ENCODE measurements at regions not wholly inside any gene's neighbourhood (a gene's known extent, or its start where the extent isn't known, plus 50 kb on each side); places are given as distances from the start of the nearest gene placed in this dataset.
"Not testable (repeated sequence)": the region's sequence is repeated elsewhere in the genome, so short reads cannot be mapped to it uniquely, and the experiment has no call there.

- not testable (repeated sequence) for H3K4me1 ChIP-seq (ENCODE audit: control insufficient read depth, insufficient read depth, low read length); H3K27me3 ChIP-seq (ENCODE audit: control insufficient read depth, insufficient read depth, low read length); H3K36me3 ChIP-seq (ENCODE audit: control insufficient read depth, insufficient read depth, low read length); H3K9me3 ChIP-seq (ENCODE audit: control insufficient read depth, low read depth, low read length); DNase-seq; H3K4me3 ChIP-seq (ENCODE audit: low read length); H3K27ac ChIP-seq (ENCODE audit: low read length)
- WGBS (ENCODE audit: insufficient coverage, low lambda C conversion rate): no CpG with 5 or more reads among the region's 1 CpG
Measured at GRCh38 chr1:172728705-172729104, 69.8 kb downstream of the FASLG start.

GRCh38 chr1:172732427-172732826 is 73.5 kb downstream of the FASLG start:
- Histone ChIP-seq H3K9me3 (ENCODE audit: control insufficient read depth, low read depth, low read length) (no peaks in the 10 kb centered on the region), H3K4me3 (ENCODE audit: low read length) (no peak overlapping the region), H3K27ac (ENCODE audit: low read length) (no peak overlapping the region), H3K36me3 (ENCODE audit: control insufficient read depth, insufficient read depth, low read length) (no peaks in the 10 kb centered on the region), H3K4me1 (ENCODE audit: control insufficient read depth, insufficient read depth, low read length) (no peaks in the 10 kb centered on the region), H3K27me3 (ENCODE audit: control insufficient read depth, insufficient read depth, low read length) (no peaks in the 10 kb centered on the region)
- no peak for DNase-seq
- WGBS (ENCODE audit: insufficient coverage, low lambda C conversion rate): 100% methylated on average over 1 of the region's 3 CpGs

- Histone ChIP-seq H3K36me3 (ENCODE audit: control insufficient read depth, insufficient read depth, low read length) (no peaks in the 10 kb centered on the region), H3K4me1 (ENCODE audit: control insufficient read depth, insufficient read depth, low read length) (no peaks in the 10 kb centered on the region), H3K9me3 (ENCODE audit: control insufficient read depth, low read depth, low read length) (no peaks in the 10 kb centered on the region), H3K4me3 (ENCODE audit: low read length) (no peak overlapping the region), H3K27ac (ENCODE audit: low read length) (no peak overlapping the region), H3K27me3 (ENCODE audit: control insufficient read depth, insufficient read depth, low read length) (no peaks in the 10 kb centered on the region)
- no peak for DNase-seq
Measured at GRCh38 chr1:172733815-172734214, 74.9 kb downstream of the FASLG start.

- no peaks in the 10 kb centered on the region for H3K36me3 ChIP-seq (ENCODE audit: control insufficient read depth, insufficient read depth, low read length)
- WGBS (ENCODE audit: insufficient coverage, low lambda C conversion rate): 83% methylated on average over 2 of the region's 2 CpGs
Measured at GRCh38 chr1:172738389-172738788, 79.5 kb downstream of the FASLG start.

GRCh38 chr1:172742599-172743500 is 83.9 kb downstream of the FASLG start:
- Histone ChIP-seq H3K4me3 (ENCODE audit: low read length) (no peak overlapping the region), H3K27ac (ENCODE audit: low read length) (no peak overlapping the region), H3K9me3 (ENCODE audit: control insufficient read depth, low read depth, low read length) (no peaks in the 10 kb centered on the region), H3K27me3 (ENCODE audit: control insufficient read depth, insufficient read depth, low read length) (no peaks in the 10 kb centered on the region), H3K4me1 (ENCODE audit: control insufficient read depth, insufficient read depth, low read length) (peaks cover 4% of the 10 kb centered on the region), H3K36me3 (ENCODE audit: control insufficient read depth, insufficient read depth, low read length) (no peaks in the 10 kb centered on the region)
- 0% methylated on average over 2 of the region's 8 CpGs for WGBS (ENCODE audit: insufficient coverage, low lambda C conversion rate)
- DNase-seq: peak; percentile 9 to 16

More at GRCh38 chr1:172738389-172738788, 79.5 kb downstream of the FASLG start:
- no peak overlapping the region for H3K27ac ChIP-seq (ENCODE audit: low read length)
- no peak overlapping the region for H3K4me3 ChIP-seq (ENCODE audit: low read length)
- H3K27me3 ChIP-seq (ENCODE audit: control insufficient read depth, insufficient read depth, low read length): no peaks in the 10 kb centered on the region
- H3K4me1 ChIP-seq (ENCODE audit: control insufficient read depth, insufficient read depth, low read length): no peaks in the 10 kb centered on the region
- no peaks in the 10 kb centered on the region for H3K9me3 ChIP-seq (ENCODE audit: control insufficient read depth, low read depth, low read length)
- no peak for DNase-seq

- Histone ChIP-seq H3K36me3 (ENCODE audit: control insufficient read depth, insufficient read depth, low read length) (no peaks in the 10 kb centered on the region), H3K27me3 (ENCODE audit: control insufficient read depth, insufficient read depth, low read length) (no peaks in the 10 kb centered on the region), H3K27ac (ENCODE audit: low read length) (no peak overlapping the region), H3K9me3 (ENCODE audit: control insufficient read depth, low read depth, low read length) (no peaks in the 10 kb centered on the region), H3K4me1 (ENCODE audit: control insufficient read depth, insufficient read depth, low read length) (peaks cover 4% of the 10 kb centered on the region), H3K4me3 (ENCODE audit: low read length) (no peak overlapping the region)
- peak; percentile 31 to 48 for DNase-seq
- no CpG with 5 or more reads among the region's 2 CpGs for WGBS (ENCODE audit: insufficient coverage, low lambda C conversion rate)
Measured at GRCh38 chr1:172745014-172745413, 86.1 kb downstream of the FASLG start.

- no CpG with 5 or more reads among the region's 3 CpGs for WGBS (ENCODE audit: insufficient coverage, low lambda C conversion rate)
- H3K36me3 ChIP-seq (ENCODE audit: control insufficient read depth, insufficient read depth, low read length): no peaks in the 10 kb centered on the region
- H3K4me1 ChIP-seq (ENCODE audit: control insufficient read depth, insufficient read depth, low read length): peaks cover 4% of the 10 kb centered on the region
- peak; percentile 67 to 85 for DNase-seq
- H3K4me3 ChIP-seq (ENCODE audit: low read length): no peak overlapping the region
- H3K9me3 ChIP-seq (ENCODE audit: control insufficient read depth, low read depth, low read length): no peaks in the 10 kb centered on the region
- H3K27ac ChIP-seq (ENCODE audit: low read length): peak overlapping the region; percentile 5
- peaks cover 2% of the 10 kb centered on the region for H3K27me3 ChIP-seq (ENCODE audit: control insufficient read depth, insufficient read depth, low read length)
Measured at GRCh38 chr1:172746091-172746949, 87.4 kb downstream of the FASLG start.

- Histone ChIP-seq H3K4me1 (ENCODE audit: control insufficient read depth, insufficient read depth, low read length) (peaks cover 4% of the 10 kb centered on the region), H3K27ac (ENCODE audit: low read length) (no peak overlapping the region), H3K27me3 (ENCODE audit: control insufficient read depth, insufficient read depth, low read length) (peaks cover 2% of the 10 kb centered on the region), H3K4me3 (ENCODE audit: low read length) (no peak overlapping the region), H3K36me3 (ENCODE audit: control insufficient read depth, insufficient read depth, low read length) (no peaks in the 10 kb centered on the region), H3K9me3 (ENCODE audit: control insufficient read depth, low read depth, low read length) (no peaks in the 10 kb centered on the region)
- no CpG with 5 or more reads among the region's 24 CpGs for WGBS (ENCODE audit: insufficient coverage, low lambda C conversion rate)
- DNase-seq: no peak
Measured at GRCh38 chr1:172748201-172748600, 89.3 kb downstream of the FASLG start.

GRCh38 chr1:172751683-172752082 is 92.8 kb downstream of the FASLG start:
- Histone ChIP-seq H3K4me1 (ENCODE audit: control insufficient read depth, insufficient read depth, low read length) (no peaks in the 10 kb centered on the region), H3K9me3 (ENCODE audit: control insufficient read depth, low read depth, low read length) (no peaks in the 10 kb centered on the region), H3K4me3 (ENCODE audit: low read length) (no peak overlapping the region), H3K27ac (ENCODE audit: low read length) (no peak overlapping the region), H3K27me3 (ENCODE audit: control insufficient read depth, insufficient read depth, low read length) (peaks cover 7% of the 10 kb centered on the region), H3K36me3 (ENCODE audit: control insufficient read depth, insufficient read depth, low read length) (no peaks in the 10 kb centered on the region)
- DNase-seq: no peak
- whole genome bisulfite sequencing (ENCODE audit: insufficient coverage, low lambda C conversion rate): 89% methylated on average over 1 of the region's 1 CpG

GRCh38 chr1:172753964-172754363 is 95.1 kb downstream of the FASLG start:
- H3K4me3 ChIP-seq (ENCODE audit: low read length): no peak overlapping the region
- no peak for DNase-seq
- no CpG with 5 or more reads among the region's 2 CpGs for WGBS (ENCODE audit: insufficient coverage, low lambda C conversion rate)
- H3K27me3 ChIP-seq (ENCODE audit: control insufficient read depth, insufficient read depth, low read length): peaks cover 15% of the 10 kb centered on the region
- H3K9me3 ChIP-seq (ENCODE audit: control insufficient read depth, low read depth, low read length): no peaks in the 10 kb centered on the region
- H3K27ac ChIP-seq (ENCODE audit: low read length): no peak overlapping the region
- H3K36me3 ChIP-seq (ENCODE audit: control insufficient read depth, insufficient read depth, low read length): no peaks in the 10 kb centered on the region
- no peaks in the 10 kb centered on the region for H3K4me1 ChIP-seq (ENCODE audit: control insufficient read depth, insufficient read depth, low read length)

Data from large intestine (tissue), 3 donors.